Testis (tissue), 2 donors: ENCODE measurements at regions not wholly inside any gene's neighbourhood (a gene's known extent, or its start where the extent isn't known, plus 50 kb on each side); places are given as distances from the start of the nearest gene placed in this dataset.

Source experiments
- CTCF ChIP-seq, 3 experiments: fragments of 450-650 bp in 2 of 3; fragments of 200-600 bp in 1 of 3; sonication (generic) in 1 of 3; IDR thresholded peaks; one replicate each; pipeline ENCODE4 v1.5.1; 2016 to 2019; ENCODE audit warnings: antibody characterized with exemption in 3 of 3, mild to moderate bottlenecking in 2 of 3, moderate library complexity in 1 of 3
- POLR2A ChIP-seq: fragments of 450-650 bp; IDR thresholded peaks from one replicate; pipeline ENCODE4 v1.6.1; 2017; ENCODE audit warnings: antibody characterized with exemption, mild to moderate bottlenecking, moderate library complexity

GRCh38 chr2:6159606-6160005 lies 467.4 kb downstream of the SOX11 start:
- no peak for TF ChIP-seq CTCF (IDR thresholded peaks at IDR 0.05)
- TF ChIP-seq POLR2A = no peak
